ENCODE measurements at regions not wholly inside any gene's neighbourhood (a gene's known extent, or its start where the extent isn't known, plus 50 kb on each side); places are given as distances from the start of the nearest gene placed in this dataset.

GRCh38 chr13:111062966-111063365, 52.1 kb upstream of the ARHGEF7 start:
- Mint-ChIP-seq H3K27me3 (ENCODE audit: insufficient read depth, low read depth, poor library complexity) (peaks cover 25% of the 10 kb centered on the region), H3K36me3 (ENCODE audit: low read depth) (peaks cover 9% of the 10 kb centered on the region; the same call in 1 of the 3 replicates), H3K27ac (peak overlapping the region; percentile 5), H3K4me3 (no peak overlapping the region; the same call in 2 of the 3 replicates), H3K9me3 (peaks cover 10% of the 10 kb centered on the region; the same call in 2 of the 3 replicates), H3K4me1 (peaks cover 44% of the 10 kb centered on the region)
- Histone ChIP-seq H3K27me3 (ENCODE audit: insufficient read depth) (peaks cover 37% of the 10 kb centered on the region), H3K27ac (ENCODE audit: low read depth) (no peak overlapping the region), H3K36me3 (ENCODE audit: insufficient read depth) (no peaks in the 10 kb centered on the region), H3K79me2 (replicated peaks; ENCODE audit: insufficient read depth) (no peaks in the 10 kb centered on the region), H4K20me1 (replicated peaks; ENCODE audit: insufficient read depth) (no peaks in the 10 kb centered on the region), H3F3A (replicated peaks; ENCODE audit: low read depth) (0 out of 2 replicates have a peak, but pooled peaks cover 3% of the 10 kb centered on the region), H3K4me3 (no peak overlapping the region), H3K9me2 (ENCODE audit: insufficient read depth) (peaks cover 6% of the 10 kb centered on the region), H3K4me2 (no peak overlapping the region), H2AFZ (no peak overlapping the region), H3K4me1 (ENCODE audit: insufficient read depth) (peaks cover 39% of the 10 kb centered on the region)
- no peak for DNase-seq (ENCODE audit: low spot score)
- TF ChIP-seq NANOG (IDR thresholded peaks at IDR 0.05; ENCODE audit: borderline replicate concordance) (no peak), JUNB (IDR thresholded peaks at IDR 0.05; ENCODE audit: unreplicated experiment) (no peak), EZH2phosphoT487 (IDR thresholded peaks at IDR 0.05; ENCODE audit: unreplicated experiment) (no peak), EZH2 (IDR thresholded peaks at IDR 0.05; ENCODE audit: low read depth, unreplicated experiment) (no peak), CTCF (conservative IDR thresholded peaks at IDR 0.05; ENCODE audit: low read depth in 2 of 2) (no peak), ZNF331 (CRISPR knock-in tag; IDR thresholded peaks at IDR 0.05; ENCODE audit: low read depth) (no peak), STAT1 (IDR thresholded peaks at IDR 0.05; ENCODE audit: unreplicated experiment) (no peak), ZNF114 (CRISPR knock-in tag; IDR thresholded peaks at IDR 0.05) (no peak), POLR2AphosphoS5 (IDR thresholded peaks at IDR 0.05; ENCODE audit: low read depth) (no peak), ETS1 (IDR thresholded peaks at IDR 0.05) (no peak), CREB1 (CRISPR knock-in tag; IDR thresholded peaks at IDR 0.05; ENCODE audit: low read depth) (no peak)
- TF ChIP-seq, protein P1, sequence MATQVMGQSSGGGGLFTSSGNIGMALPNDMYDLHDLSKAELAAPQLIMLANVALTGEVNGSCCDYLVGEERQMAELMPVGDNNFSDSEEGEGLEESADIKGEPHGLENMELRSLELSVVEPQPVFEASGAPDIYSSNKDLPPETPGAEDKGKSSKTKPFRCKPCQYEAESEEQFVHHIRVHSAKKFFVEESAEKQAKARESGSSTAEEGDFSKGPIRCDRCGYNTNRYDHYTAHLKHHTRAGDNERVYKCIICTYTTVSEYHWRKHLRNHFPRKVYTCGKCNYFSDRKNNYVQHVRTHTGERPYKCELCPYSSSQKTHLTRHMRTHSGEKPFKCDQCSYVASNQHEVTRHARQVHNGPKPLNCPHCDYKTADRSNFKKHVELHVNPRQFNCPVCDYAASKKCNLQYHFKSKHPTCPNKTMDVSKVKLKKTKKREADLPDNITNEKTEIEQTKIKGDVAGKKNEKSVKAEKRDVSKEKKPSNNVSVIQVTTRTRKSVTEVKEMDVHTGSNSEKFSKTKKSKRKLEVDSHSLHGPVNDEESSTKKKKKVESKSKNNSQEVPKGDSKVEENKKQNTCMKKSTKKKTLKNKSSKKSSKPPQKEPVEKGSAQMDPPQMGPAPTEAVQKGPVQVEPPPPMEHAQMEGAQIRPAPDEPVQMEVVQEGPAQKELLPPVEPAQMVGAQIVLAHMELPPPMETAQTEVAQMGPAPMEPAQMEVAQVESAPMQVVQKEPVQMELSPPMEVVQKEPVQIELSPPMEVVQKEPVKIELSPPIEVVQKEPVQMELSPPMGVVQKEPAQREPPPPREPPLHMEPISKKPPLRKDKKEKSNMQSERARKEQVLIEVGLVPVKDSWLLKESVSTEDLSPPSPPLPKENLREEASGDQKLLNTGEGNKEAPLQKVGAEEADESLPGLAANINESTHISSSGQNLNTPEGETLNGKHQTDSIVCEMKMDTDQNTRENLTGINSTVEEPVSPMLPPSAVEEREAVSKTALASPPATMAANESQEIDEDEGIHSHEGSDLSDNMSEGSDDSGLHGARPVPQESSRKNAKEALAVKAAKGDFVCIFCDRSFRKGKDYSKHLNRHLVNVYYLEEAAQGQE (IDR thresholded peaks at IDR 0.05; ENCODE audit: unreplicated experiment) = no peak
- TF ChIP-seq, protein P2, sequence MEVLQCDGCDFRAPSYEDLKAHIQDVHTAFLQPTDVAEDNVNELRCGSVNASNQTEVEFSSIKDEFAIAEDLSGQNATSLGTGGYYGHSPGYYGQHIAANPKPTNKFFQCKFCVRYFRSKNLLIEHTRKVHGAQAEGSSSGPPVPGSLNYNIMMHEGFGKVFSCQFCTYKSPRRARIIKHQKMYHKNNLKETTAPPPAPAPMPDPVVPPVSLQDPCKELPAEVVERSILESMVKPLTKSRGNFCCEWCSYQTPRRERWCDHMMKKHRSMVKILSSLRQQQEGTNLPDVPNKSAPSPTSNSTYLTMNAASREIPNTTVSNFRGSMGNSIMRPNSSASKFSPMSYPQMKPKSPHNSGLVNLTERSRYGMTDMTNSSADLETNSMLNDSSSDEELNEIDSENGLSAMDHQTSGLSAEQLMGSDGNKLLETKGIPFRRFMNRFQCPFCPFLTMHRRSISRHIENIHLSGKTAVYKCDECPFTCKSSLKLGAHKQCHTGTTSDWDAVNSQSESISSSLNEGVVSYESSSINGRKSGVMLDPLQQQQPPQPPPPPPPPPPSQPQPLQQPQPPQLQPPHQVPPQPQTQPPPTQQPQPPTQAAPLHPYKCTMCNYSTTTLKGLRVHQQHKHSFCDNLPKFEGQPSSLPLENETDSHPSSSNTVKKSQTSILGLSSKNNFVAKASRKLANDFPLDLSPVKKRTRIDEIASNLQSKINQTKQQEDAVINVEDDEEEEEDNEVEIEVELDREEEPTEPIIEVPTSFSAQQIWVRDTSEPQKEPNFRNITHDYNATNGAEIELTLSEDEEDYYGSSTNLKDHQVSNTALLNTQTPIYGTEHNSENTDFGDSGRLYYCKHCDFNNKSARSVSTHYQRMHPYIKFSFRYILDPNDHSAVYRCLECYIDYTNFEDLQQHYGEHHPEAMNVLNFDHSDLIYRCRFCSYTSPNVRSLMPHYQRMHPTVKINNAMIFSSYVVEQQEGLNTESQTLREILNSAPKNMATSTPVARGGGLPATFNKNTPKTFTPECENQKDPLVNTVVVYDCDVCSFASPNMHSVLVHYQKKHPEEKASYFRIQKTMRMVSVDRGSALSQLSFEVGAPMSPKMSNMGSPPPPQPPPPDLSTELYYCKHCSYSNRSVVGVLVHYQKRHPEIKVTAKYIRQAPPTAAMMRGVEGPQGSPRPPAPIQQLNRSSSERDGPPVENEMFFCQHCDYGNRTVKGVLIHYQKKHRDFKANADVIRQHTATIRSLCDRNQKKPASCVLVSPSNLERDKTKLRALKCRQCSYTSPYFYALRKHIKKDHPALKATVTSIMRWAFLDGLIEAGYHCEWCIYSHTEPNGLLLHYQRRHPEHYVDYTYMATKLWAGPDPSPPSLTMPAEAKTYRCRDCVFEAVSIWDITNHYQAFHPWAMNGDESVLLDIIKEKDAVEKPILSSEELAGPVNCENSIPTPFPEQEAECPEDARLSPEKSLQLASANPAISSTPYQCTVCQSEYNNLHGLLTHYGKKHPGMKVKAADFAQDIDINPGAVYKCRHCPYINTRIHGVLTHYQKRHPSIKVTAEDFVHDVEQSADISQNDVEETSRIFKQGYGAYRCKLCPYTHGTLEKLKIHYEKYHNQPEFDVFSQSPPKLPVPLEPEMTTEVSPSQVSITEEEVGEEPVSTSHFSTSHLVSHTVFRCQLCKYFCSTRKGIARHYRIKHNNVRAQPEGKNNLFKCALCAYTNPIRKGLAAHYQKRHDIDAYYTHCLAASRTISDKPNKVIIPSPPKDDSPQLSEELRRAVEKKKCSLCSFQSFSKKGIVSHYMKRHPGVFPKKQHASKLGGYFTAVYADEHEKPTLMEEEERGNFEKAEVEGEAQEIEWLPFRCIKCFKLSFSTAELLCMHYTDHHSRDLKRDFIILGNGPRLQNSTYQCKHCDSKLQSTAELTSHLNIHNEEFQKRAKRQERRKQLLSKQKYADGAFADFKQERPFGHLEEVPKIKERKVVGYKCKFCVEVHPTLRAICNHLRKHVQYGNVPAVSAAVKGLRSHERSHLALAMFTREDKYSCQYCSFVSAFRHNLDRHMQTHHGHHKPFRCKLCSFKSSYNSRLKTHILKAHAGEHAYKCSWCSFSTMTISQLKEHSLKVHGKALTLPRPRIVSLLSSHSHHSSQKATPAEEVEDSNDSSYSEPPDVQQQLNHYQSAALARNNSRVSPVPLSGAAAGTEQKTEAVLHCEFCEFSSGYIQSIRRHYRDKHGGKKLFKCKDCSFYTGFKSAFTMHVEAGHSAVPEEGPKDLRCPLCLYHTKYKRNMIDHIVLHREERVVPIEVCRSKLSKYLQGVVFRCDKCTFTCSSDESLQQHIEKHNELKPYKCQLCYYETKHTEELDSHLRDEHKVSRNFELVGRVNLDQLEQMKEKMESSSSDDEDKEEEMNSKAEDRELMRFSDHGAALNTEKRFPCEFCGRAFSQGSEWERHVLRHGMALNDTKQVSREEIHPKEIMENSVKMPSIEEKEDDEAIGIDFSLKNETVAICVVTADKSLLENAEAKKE (CRISPR knock-in tag; IDR thresholded peaks at IDR 0.05) = no peak
- ATAC-seq = no peak

All from GM23338 (cell line).